Osteoblast (primary cell): ENCODE measurements at regions not wholly inside any gene's neighbourhood (a gene's known extent, or its start where the extent isn't known, plus 50 kb on each side); places are given as distances from the start of the nearest gene placed in this dataset.

Experiments
- DNase-seq: peaks from one replicate; pipeline ENCODE4 v3.0.0; 2011; ENCODE audit warnings: low spot score, mixed read lengths; ENCODE audit not compliant: insufficient read length; ENCODE audit errors: missing footprints
- H2AFZ ChIP-seq: 2 replicates; pipeline ENCODE4 v1.6.0; 2011; ENCODE audit warnings: mild to moderate bottlenecking, low read length
- H3K27ac ChIP-seq: 2 replicates; pipeline ENCODE4 v1.5.1; 2011; ENCODE audit warnings: mild to moderate bottlenecking, low read depth, low read length, moderate library complexity
- H3K27me3 ChIP-seq: 2 replicates; pipeline ENCODE4 v1.6.0; 2012; ENCODE audit warnings: mild to moderate bottlenecking, control low read depth, inconsistent platforms, low read length, moderate library complexity; ENCODE audit not compliant: insufficient read depth
- H3K36me3 ChIP-seq: 2 replicates; pipeline ENCODE4 v1.5.1; 2011; ENCODE audit warnings: mild to moderate bottlenecking, low read length, control low read depth, moderate library complexity; ENCODE audit not compliant: insufficient read depth
- H3K4me1 ChIP-seq: 2 replicates; pipeline ENCODE4 v1.5.1; 2011; ENCODE audit warnings: mild to moderate bottlenecking, low read length, control low read depth, moderate library complexity; ENCODE audit not compliant: insufficient read depth
- H3K4me2 ChIP-seq: 2 replicates; pipeline ENCODE4 v1.6.0; 2011; ENCODE audit warnings: mild to moderate bottlenecking, low read length; ENCODE audit not compliant: insufficient read depth
- H3K4me3 ChIP-seq: fragments of 200-600 bp; sonication (generic); 3 replicates; pipeline ENCODE4 v1.5.1; 2012; ENCODE audit warnings: mild to moderate bottlenecking, low read length, inconsistent platforms; ENCODE audit not compliant: insufficient read depth
- H3K79me2 ChIP-seq: 2 replicates; pipeline ENCODE4 v1.6.0; 2012; ENCODE audit warnings: mild to moderate bottlenecking, low read length, control low read depth, inconsistent platforms; ENCODE audit not compliant: insufficient read depth
- H3K9me3 ChIP-seq: 2 replicates; pipeline ENCODE4 v1.5.1; 2011; ENCODE audit warnings: low read depth, low read length, control low read depth
- H4K20me1 ChIP-seq: 2 replicates; pipeline ENCODE4 v1.6.0; 2012; ENCODE audit warnings: mild to moderate bottlenecking, low read length, control low read depth; ENCODE audit not compliant: insufficient read depth
- TF ChIP-seq, protein P1 (sequence below): IDR thresholded peaks from 2 replicates; pipeline ENCODE4 v1.5.1; 2011; ENCODE audit warnings: mild to moderate bottlenecking, low read depth, low read length, moderate library complexity; ENCODE audit errors: extremely low read depth

DNA sequence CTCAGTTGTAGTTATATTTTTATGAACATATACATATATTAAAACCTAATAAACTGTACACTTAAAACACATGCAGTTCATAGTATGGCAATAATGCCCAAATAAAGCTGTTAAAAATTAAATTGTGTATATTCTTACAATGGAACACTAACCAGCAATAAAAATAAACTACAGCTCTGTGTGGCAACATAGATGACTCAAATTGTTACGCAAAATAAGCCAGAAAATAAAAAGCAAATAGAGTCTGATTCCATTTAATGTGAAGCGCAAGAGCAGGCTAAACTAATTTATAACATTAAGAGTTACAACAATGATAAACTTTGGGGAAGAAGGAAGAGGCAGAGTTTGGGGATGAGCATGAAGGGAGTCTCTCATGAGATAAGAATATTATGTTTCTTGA is 597.3 kb downstream of the TLE1 start:
- Histone ChIP-seq H3K4me3 (no peak overlapping the region), H3K27ac (no peak overlapping the region), H3K27me3 (no peaks in the 10 kb centered on the region), H3K36me3 (no peaks in the 10 kb centered on the region), H3K9me3 (no peaks in the 10 kb centered on the region), H3K4me1 (no peaks in the 10 kb centered on the region), H3K79me2 (no peaks in the 10 kb centered on the region), H4K20me1 (no peaks in the 10 kb centered on the region), H2AFZ (no peak overlapping the region), H3K4me2 (no peak overlapping the region)
- DNase-seq: no peak
- TF ChIP-seq, protein P1, sequence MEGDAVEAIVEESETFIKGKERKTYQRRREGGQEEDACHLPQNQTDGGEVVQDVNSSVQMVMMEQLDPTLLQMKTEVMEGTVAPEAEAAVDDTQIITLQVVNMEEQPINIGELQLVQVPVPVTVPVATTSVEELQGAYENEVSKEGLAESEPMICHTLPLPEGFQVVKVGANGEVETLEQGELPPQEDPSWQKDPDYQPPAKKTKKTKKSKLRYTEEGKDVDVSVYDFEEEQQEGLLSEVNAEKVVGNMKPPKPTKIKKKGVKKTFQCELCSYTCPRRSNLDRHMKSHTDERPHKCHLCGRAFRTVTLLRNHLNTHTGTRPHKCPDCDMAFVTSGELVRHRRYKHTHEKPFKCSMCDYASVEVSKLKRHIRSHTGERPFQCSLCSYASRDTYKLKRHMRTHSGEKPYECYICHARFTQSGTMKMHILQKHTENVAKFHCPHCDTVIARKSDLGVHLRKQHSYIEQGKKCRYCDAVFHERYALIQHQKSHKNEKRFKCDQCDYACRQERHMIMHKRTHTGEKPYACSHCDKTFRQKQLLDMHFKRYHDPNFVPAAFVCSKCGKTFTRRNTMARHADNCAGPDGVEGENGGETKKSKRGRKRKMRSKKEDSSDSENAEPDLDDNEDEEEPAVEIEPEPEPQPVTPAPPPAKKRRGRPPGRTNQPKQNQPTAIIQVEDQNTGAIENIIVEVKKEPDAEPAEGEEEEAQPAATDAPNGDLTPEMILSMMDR: no peak

DNA sequence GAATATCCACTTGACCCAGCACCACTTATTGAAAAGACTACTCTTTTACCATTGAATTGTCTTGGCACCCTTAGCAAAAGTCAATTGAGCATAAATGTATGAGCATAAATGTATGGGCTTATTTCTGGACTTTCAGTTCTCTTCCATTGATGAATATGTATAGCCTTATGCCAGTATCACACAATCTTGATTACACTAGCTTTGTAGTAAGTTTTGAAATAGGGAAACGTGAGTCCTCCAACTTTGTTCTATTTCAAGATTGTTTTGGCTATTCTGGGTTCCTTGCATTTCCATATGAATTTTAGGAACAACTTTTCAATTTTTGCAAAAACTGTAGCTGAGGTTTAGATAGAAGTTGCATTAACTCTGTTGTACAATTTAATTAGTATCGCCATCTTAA is 601.0 kb downstream of the TLE1 start:
- no peak for DNase-seq
- no peaks in the 10 kb centered on the region for H4K20me1 ChIP-seq
- no peak overlapping the region for H3K4me3 ChIP-seq
- H2AFZ ChIP-seq: no peak overlapping the region
- no peaks in the 10 kb centered on the region for H3K79me2 ChIP-seq
- no peaks in the 10 kb centered on the region for H3K27me3 ChIP-seq
- H3K9me3 ChIP-seq: no peaks in the 10 kb centered on the region
- TF ChIP-seq, protein P1: no peak
- H3K4me1 ChIP-seq: peaks cover 10% of the 10 kb centered on the region
- H3K36me3 ChIP-seq: no peaks in the 10 kb centered on the region
- no peak overlapping the region for H3K4me2 ChIP-seq
- H3K27ac ChIP-seq: no peak overlapping the region

DNA sequence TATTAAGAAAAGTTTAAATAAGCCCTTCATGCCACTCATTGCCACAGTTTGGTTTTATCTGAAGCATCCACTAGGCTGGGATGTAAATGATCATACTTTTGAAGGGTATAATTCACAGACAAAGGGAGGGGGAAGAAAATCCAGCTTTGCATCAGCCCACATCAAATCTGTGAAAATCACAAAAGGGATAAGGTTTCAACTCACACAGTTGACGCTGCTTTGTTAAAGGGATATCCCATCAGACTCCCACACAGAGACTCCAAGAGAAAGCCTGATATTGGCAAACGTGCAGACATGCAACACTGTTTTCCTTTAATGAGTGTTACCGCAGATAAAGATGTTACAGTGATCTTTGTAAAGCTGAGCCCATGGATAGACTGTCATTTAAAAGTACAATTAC is 602.9 kb downstream of the TLE1 start:
- H3K27me3 ChIP-seq: no peaks in the 10 kb centered on the region
- no peaks in the 10 kb centered on the region for H3K9me3 ChIP-seq
- H2AFZ ChIP-seq: no peak overlapping the region
- DNase-seq: no peak
- no peak overlapping the region for H3K27ac ChIP-seq
- no peak overlapping the region for H3K4me2 ChIP-seq
- H3K36me3 ChIP-seq: no peaks in the 10 kb centered on the region
- peaks cover 24% of the 10 kb centered on the region for H3K4me1 ChIP-seq
- no peaks in the 10 kb centered on the region for H3K79me2 ChIP-seq
- no peaks in the 10 kb centered on the region for H4K20me1 ChIP-seq
- H3K4me3 ChIP-seq: no peak overlapping the region
- TF ChIP-seq, protein P1: no peak

DNA sequence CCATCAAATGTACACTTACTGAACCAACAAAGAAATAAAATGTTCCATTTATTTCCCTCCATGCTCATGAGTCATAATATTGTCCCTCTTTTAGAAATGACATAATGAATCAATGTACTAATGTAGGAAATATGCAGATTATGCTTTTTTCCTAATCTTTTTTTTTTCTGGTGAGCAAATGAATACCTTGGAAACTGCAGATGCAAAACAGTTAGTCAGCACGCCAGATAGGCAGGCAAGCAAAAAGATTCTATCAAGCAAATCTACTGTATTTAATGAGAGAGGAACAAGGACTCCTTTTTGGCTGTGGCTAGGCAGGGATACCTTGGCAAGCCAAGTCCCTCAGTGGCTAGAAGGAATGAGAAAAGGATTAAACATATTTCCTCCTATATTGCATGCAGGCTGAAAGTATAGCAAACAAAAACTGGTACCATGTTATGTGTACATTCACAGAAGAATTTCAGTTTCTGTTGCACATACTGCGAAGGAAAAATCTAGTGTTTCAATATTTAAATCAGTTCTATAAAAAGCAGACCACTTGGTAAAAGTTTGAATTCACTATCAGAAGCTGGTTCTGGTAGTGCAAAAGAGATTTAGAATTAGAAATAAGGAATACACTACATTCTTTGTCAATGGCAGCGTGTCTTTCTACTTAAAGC is 605.4 kb downstream of the TLE1 start:
- no peak overlapping the region for H3K4me3 ChIP-seq
- H3K4me1 ChIP-seq: peaks cover 24% of the 10 kb centered on the region
- peak; percentile 88 for DNase-seq
- H3K27me3 ChIP-seq: no peaks in the 10 kb centered on the region
- no peaks in the 10 kb centered on the region for H4K20me1 ChIP-seq
- TF ChIP-seq, protein P1: no peak
- no peak overlapping the region for H2AFZ ChIP-seq
- H3K9me3 ChIP-seq: no peaks in the 10 kb centered on the region
- H3K27ac ChIP-seq: peak overlapping the region; percentile 40
- H3K4me2 ChIP-seq: no peak overlapping the region
- no peaks in the 10 kb centered on the region for H3K79me2 ChIP-seq
- no peaks in the 10 kb centered on the region for H3K36me3 ChIP-seq
